Renal pelvis (tissue), 1 donor: ENCODE measurements at regions not wholly inside any gene's neighbourhood (a gene's known extent, or its start where the extent isn't known, plus 50 kb on each side); places are given as distances from the start of the nearest gene placed in this dataset.
"Not testable (repeated sequence)": the region's sequence is repeated elsewhere in the genome, so short reads cannot be mapped to it uniquely, and the experiment has no call there.

ENCODE experiments used
- DNase-seq: peaks from one replicate; pipeline ENCODE4 v3.0.0-alpha.2; 2013

- DNase-seq = no peak
Measured at GRCh38 chr6:55058682-55059081, 115.6 kb upstream of the HCRTR2 start.

GRCh38 chr6:55064711-55065420 is 109.4 kb upstream of the HCRTR2 start:
- no peak for DNase-seq

GRCh38 chr6:55069132-55069781 is 105.1 kb upstream of the HCRTR2 start:
- peak; percentile 31 for DNase-seq

GRCh38 chr6:55082021-55082420 is 92.3 kb upstream of the HCRTR2 start:
- DNase-seq = no peak

- not testable (repeated sequence) for DNase-seq
Measured at GRCh38 chr6:55088011-55088410, 86.3 kb upstream of the HCRTR2 start.

- no peak for DNase-seq
Measured at GRCh38 chr6:55088902-55089301, 85.4 kb upstream of the HCRTR2 start.

- DNase-seq = no peak
Measured at GRCh38 chr6:55089325-55089724, 85.0 kb upstream of the HCRTR2 start.

- DNase-seq = no peak
Measured at GRCh38 chr6:55100686-55101085, 73.6 kb upstream of the HCRTR2 start.

- DNase-seq = no peak
Measured at GRCh38 chr6:55101157-55101556, 73.2 kb upstream of the HCRTR2 start.

- peak; percentile 11 for DNase-seq
Measured at GRCh38 chr6:55108134-55109130, 65.9 kb upstream of the HCRTR2 start.

GRCh38 chr6:55117267-55117666 is 57.0 kb upstream of the HCRTR2 start:
- no peak for DNase-seq

GRCh38 chr6:55124241-55124640 is 50.1 kb upstream of the HCRTR2 start:
- DNase-seq = not testable (repeated sequence)
